Activated T-helper 1 cell treated with Interleukin-2 at 50 U/mL for 16 hours (primary cell): ENCODE measurements at regions not wholly inside any gene's neighbourhood (a gene's known extent, or its start where the extent isn't known, plus 50 kb on each side); places are given as distances from the start of the nearest gene placed in this dataset.

Experiments used
- DNase-seq: peaks from one replicate; pipeline ENCODE4 v3.0.0-alpha.2; 2020; ENCODE audit warnings: low read depth

DNA sequence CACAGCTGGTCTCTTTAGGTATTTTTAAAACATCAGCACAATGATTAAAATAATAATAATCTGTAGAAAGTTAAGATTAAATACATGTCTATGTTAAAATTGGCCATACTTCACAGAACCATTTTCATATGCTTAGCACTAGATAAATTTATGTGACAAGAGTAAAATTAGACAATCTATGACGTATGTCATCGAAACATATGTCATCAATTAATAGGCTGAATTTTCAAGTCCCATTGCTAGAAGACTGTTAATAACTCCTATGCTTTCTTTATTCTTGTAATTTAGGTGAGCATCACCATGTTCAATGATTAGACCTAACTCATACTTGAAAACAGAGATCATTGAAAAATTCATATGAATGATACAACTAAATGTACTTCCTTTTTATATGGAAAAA, 593.3 kb upstream of the KCNMB2 start:
- DNase-seq = no peak

DNA sequence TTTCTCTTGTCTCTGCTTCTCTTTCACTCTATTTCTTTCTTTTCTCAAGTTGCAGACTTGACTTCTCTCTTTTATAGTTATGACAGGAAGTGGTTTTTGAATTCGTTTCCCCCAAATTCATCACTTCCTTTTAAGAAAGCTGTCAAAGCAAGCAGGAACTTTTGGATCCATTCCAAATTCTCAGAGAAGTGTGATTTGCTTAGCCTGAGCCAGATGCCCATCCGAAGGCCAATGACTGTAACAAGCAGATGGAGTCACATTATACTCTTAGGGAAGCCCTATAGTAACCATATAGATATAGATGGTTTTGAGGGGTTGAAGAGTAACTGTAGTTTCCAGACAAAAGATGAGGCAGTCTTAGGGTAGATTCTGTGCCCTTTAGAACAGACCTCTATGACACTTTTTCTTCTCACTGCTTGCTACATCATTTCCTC, 592.0 kb upstream of the KCNMB2 start:
- DNase-seq = no peak

DNA sequence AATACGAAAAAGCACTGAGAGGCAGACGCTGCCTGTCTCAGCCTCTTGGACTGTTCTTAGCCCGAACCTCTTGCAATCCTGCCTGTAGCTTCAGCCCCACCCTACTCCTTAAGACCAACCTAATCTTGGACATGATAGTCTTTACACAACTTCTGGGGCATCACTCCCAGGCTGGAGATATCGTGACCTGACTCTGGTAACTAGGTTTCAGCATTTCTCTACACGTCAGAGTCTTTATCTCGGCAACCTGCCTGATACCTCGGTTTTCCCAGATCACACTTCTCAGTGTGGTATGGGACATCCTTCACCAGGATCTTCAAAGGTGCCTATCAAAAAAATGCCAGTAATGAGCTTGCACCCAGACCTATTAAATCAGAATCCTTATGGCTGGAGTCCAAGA, 590.2 kb upstream of the KCNMB2 start:
- no peak for DNase-seq

DNA sequence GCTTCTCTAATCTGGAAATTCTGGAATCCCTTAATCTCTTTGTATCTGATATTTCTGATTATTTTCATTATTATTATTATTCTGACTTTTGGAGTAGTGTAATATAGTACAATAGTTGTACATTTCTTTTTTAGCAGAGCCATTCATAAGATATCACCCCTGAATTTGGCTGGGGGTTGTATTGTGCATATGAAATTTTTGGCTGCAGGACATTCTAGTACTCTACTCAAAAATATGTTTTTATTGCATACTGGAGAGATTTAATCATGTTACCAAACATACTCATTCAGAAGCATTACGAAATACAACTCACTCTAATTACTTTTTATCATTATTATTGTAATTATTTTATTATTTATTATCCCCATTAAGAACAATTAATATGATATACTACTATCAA, 589.7 kb upstream of the KCNMB2 start:
- DNase-seq = no peak

DNA sequence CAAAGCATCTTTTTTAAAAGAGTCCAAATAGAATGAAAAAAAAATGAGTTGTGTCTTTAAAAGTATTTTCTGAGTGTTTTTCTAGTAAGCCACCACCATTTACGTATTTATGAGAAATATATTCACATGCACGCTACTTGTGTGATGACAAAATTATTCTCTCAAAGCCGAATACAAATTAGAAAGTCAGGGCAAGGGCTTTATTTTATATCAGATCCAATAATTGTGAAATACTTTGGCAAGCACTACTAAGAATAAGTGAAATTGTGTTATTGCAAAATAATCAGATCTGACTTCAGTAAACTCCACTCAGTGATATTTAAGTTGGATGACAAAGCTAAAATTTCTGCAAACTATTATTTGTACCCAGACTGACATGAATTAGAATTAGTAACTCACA, 589.3 kb upstream of the KCNMB2 start:
- DNase-seq = no peak

DNA sequence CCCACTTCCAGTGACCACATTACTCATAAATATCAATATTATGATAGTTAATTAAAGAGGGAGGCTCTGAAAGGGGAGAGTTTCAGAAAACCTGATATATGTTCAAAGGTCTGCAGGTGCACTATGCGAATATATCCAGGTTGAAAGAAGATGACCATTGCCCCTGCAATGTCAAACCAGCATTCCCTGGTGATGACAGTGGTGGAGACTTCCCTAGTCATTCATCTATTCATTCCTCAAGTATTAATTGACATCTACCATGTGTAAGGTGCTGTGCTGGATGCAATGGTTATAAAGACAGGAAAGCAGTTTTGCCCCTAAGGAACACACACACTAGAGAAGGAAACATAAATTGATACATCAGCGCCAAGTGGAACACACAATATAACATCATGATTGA, 588.3 kb upstream of the KCNMB2 start:
- DNase-seq = no peak

DNA sequence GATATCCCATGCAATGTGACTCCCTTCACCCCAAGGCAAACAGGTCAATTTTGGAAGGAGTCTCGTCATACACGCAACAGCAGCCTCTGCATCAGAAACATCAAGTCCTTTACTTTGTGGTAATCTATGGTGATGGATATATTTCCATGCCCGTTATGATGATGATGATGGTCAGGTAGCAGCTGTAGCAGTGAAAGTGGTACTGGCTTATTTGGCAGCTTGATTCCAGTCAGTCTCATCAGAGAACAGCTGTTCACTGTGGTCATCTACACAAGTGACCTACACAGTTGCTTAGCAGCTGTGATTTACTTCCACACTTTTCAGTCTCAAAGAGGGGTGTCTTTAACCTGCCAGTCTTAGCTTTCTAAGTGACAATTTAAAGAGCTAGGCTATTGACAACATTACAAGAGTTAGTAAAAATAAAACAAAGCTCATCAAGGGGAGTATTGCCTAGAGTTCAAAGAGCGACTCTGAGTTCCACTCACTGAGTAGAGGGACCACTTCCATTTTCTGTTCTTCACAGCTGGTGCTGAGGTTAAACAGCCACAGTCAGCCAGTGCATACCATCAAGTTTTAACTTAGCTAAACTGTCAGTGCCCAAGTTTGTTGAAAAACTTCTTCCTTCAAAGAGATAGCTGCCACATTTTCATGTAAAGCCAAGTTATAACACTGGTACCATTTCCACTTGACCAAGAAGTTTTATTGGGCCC, 587.4 kb upstream of the KCNMB2 start:
- DNase-seq = no peak

DNA sequence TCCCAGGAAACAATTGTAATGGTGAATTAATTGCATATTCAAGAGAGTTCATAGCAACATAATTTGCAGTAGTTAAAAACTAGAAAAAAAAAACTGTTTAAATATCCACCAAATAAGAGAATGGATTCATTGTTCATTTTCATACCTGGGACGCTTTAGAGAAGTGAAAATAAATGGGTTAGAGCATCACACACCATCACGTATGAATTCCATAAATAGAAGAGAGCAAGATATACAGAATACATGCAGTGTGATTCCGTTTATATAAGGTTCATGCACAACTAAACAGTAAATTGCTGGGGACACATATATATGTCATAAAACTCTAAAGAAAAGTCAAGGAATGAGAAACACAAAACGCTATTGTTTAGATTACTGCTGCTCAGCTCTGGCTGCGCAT, 577.0 kb upstream of the KCNMB2 start:
- DNase-seq = no peak

DNA sequence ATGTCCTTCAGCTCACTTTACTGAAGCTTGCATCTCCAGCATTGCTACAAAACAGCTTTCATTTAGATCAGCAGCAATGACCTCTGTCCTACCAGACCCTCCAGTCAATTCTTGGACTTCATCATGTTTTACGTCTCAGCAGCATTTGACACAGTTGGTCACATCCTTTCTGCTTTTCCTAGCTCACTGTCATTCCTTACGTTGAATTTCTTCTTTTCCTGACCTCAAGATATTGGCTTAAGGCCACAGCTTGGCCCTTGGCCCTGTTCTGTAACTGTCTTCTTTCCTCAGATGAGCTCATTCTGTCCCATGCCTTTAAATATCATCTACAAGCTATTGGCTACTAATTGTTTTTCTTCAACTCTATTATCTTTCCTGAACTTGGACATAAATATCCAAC, 576.2 kb upstream of the KCNMB2 start:
- DNase-seq = no peak

DNA sequence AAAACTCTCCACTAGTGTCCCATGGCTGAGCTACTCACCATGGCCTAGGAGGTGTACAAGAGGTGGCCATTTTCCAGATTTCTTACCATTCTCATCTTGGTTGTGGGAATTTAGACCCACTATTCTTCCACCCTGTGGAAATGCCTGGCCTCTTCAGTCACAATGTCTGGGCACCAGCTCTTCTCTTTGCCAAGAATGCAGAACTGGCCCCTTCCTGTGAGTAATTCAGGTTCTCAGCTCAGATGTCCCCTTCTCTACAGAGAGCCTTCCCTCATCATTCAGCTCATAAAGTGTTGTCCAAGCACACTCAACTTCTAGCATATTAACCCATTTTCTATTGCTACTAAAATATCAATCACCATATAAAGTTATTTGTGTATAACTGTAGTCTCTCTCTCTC, 575.5 kb upstream of the KCNMB2 start:
- DNase-seq = no peak

DNA sequence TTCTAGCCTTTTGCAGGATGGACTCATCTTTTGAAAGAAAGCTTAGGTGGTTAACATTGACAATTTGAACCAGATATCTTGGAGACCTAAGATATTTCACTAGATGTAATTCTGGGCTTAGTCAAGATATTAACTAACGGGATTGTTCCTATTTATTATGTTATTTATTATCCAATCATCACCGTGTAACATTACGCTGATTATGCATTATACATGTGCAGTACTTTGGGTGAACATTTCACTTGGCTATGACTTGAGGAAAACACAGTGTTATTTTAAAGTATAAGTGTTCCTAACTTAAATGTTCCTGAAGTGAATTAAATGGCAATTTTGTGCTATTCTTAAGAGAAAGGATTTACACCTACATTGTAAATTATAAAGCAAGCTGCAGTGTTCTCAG, 574.5 kb upstream of the KCNMB2 start:
- no peak for DNase-seq

DNA sequence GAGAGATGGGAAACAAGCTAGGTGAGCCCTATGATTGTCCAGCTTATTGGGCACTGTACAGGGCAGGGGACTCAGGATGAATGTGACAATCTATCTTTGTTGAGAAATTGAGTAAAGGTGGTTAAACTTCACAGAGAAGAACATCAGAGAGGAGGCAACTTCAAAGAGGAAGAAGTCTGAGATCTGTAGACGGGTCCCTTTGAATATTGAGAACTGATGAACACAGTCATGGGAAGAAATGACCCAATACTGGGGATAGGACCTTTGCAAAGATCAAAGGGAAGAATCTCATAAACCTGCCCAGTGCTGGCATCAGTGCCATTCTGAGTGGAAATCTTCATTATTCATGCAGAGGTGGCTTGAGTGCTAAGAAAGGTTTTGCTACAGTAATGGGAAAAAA, 569.7 kb upstream of the KCNMB2 start:
- DNase-seq = no peak

DNA sequence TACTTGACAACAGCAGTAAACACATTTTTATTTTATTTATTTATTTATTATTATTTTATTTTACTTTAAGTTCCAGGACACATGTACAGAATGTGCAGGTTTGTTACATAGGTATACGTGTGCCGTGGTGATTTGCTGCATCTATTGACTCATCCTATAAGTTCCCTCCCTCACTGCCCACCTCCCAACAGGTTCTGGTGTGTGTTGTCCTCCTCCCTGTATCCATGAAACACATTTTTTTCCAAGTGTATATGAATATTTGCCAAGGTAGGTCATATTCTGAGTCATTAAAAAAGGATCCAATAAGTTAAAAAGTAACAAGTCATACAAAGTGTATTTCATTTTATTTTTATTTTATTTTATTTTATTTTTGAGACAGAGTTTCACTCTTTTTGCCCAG, 567.3 kb upstream of the KCNMB2 start:
- no peak for DNase-seq

DNA sequence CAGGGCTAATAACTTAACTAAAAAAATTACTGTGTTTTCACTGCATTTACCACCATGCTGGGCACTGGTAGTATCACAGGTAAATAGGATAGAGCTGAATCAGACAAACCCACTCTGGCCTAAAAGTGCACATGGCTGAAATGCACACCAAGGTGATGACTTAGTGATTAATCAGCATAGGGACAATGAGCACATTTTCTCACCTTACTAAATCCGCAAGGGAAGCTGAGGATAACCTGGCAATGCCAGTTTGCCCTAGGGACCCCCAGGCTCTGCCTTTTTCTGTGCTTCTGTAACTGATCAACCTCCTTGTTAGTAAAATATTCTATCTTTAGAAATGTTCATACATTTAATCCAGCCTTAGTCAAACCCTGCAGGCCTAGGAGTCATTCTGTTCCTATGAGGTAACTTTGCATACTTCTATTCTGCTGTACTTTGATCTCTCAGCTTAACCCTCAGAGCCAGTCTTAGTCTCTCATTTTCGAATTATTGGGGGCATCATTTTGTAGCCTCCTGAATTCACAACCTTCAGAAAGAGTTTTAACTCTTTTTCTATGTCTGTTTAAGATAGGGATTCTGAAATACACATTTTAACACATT, 562.9 kb upstream of the KCNMB2 start:
- no peak for DNase-seq

DNA sequence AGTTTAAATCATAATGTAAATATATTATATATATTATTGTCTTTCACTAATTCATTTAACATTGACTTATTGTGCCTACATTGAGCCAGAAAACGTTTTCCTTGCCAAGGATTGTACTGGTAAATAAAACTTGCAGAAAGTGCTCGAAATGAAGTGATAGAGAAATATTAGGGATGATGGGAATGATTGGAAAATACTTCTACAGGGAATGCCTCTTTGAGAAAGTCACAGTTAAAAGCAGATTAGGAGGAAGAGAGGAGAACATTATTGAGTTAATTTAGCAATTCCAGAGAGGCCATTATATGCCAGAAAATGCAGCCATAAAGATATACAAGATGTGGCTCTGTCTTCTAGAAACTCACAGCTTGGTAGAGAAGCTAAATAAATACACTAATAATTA, 560.0 kb upstream of the KCNMB2 start:
- DNase-seq = no peak

DNA sequence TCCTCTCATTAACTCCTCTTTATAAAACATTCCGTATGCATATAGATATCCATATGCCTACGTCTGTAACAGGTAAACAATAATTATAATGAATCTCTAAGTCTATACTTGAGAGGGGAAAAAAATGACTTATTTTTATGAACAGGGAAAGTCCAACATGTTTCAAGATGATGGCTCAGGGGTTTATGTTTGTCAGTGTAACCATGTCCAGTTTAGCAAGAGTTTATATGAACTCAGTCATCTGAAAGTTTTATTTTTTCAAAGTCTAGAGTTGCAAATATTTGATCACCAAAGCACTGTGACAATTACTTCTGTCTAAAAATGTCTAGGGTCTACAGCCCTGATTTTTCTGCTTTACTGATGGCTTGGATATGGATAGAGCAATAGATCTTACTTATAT, 559.4 kb upstream of the KCNMB2 start:
- no peak for DNase-seq

DNA sequence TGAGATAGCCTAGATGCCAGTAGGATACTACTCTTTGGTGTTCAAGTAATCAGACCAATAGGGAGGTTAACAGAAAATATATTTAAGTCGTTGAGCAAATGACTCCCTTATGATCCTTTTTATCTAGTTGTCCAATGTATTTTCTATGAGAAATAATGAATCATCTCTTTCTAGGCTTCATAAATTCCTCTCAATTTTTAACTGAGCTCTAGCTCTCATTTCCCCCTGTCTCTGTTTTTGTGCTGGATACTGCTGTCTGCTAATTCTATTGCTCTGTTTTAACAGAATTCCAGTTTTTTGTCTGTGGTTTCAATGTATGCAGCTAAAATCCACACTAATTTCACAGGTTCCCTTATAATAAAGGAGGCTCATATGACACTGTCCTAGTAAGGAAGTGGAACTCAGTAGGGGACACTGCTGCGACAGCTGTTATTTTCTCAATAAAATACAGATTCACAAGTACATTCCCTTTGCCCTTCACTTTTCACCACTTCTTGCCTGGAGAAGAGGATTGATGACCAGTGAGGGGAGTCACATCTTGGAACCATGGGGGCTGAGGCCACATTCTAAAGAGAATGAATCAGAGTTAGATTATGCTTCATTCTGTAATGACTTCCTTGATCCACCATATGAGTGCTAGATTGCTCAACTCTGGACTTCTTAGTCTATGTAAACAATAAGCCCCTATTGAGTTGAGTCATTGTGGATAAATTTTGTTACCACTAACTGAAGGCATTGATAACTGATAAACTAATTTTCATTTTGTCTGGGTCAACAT, 558.7 kb upstream of the KCNMB2 start:
- no peak for DNase-seq

DNA sequence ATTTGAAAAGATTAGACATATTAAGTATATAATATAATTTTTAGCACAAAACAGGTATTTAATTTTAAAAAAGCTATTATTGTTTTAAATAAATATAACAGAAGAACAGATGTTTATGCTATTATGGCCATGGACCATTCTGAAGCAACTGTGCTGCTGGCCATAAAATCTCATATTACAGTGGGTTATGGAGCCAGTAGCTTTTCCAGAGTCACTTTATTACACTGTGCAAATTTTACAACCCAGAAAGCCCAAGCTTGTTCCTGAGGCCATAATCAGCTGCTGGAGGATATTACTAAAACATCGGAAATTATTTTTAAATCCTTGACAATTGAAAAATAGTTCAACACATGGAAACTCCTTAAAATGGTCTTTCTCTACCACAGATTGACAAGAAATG, 557.3 kb upstream of the KCNMB2 start:
- DNase-seq = no peak

DNA sequence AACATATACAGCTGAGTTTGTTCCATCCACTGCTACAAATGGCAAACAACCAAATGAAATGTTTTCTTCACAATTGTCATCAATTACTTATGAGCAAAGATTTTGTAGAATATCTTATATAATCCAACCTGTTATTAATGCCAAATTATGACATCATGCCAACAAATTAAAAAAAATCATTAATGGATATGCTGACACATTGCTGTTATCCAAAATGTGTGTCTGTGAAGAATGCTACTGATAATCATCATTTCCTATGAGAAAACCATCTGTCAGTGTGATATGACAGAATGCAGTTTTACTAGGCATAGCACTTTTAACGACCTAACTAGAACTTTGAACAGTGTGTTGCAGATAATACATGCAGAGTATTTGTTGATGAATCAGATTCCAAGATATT, 556.5 kb upstream of the KCNMB2 start:
- no peak for DNase-seq

DNA sequence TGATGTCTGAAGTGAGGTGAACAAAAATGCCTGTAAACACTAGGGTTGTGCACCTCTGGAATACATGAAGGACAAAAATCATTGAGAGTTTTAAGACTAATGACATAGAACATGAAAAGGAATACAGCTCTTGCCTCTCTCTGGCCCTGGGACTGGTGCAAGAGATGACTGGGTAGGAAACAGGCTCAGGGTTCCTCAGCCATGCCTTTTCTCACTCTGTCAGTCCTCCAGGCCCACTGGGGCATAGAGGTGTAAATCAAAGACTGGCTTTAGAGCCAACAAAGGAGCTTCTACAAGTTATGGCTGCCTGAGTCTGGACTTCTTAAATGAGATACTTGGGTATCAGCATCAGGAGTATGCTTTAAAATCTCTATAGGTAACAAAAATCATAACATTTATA, 554.7 kb upstream of the KCNMB2 start:
- no peak for DNase-seq

DNA sequence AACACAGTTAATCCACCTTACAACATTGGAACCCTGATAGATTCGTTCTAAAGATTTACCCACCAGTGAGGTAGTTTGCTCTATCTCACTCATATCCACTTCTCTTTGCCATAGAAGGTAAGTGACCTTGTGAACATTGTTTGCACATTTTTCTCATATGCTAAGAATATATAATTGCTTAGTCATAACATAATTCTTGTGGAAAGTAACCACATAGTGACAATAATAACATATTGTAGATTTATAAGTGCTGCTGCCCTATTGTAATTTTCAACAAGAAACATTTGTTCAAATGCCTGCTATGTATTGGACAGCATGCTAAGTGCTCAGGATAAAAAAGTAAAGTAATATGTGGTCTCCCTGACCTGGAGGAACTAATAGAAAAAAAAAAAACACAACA, 554.2 kb upstream of the KCNMB2 start:
- DNase-seq = no peak

DNA sequence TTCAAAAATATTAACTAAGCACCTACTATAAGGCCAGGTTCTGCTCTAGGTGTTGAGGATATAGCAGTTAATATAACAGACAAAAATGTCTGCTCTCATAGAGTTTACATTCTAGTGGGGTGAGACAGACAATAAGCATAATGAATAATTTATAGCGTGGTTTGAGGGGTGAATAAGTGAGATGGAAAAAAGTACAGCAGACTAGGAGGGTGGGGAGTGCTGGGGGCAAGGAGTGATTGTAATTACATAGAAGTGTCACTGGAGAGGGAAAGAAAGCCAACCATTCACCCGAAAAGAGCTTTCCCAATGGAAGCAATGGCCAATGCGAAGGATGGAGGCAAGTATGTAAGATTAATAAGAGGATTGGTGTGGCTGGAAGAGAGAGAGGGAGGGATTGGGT, 552.9 kb upstream of the KCNMB2 start:
- DNase-seq = no peak
